Activated CD8-positive, alpha-beta memory T cell treated with anti-CD3 and anti-CD28 coated beads, Interleukin-2, amount 10 ng/mL, durations not matched to agents 7 days and 5 days (primary cell): ENCODE measurements at regions not wholly inside any gene's neighbourhood (a gene's known extent, or its start where the extent isn't known, plus 50 kb on each side); places are given as distances from the start of the nearest gene placed in this dataset.
"Not testable (repeated sequence)": the region's sequence is repeated elsewhere in the genome, so short reads cannot be mapped to it uniquely, and the experiment has no call there.

Experiments
- ATAC-seq: fragments of 150-1000 bp; cut with Tn5 transposase; one replicate; pipeline ENCODE4 v1.10.0; 2021; ENCODE audit warnings: moderate library complexity
- CTCF ChIA-PET: fragments of 350-600 bp; sonication (Branson Sonifier 250); formaldehyde crosslinking; loops from one replicate; lab custom pipeline; 2021; ENCODE audit warnings: antibody characterized with exemption; lab: Charles Lee
- DNase-seq: peaks from one replicate; pipeline ENCODE4 v3.0.0-alpha.2; 2020
- H3K27ac Mint-ChIP-seq: one replicate; pipeline ENCODE4 v1.8.0; 2021; ENCODE audit warnings: mild to moderate bottlenecking, mixed read lengths
- H3K27me3 Mint-ChIP-seq: one replicate; pipeline ENCODE4 v1.8.0; 2021; ENCODE audit warnings: mixed read lengths
- H3K36me3 Mint-ChIP-seq: one replicate; pipeline ENCODE4 v1.8.0; 2021; ENCODE audit warnings: mild to moderate bottlenecking, mixed read lengths
- H3K4me1 Mint-ChIP-seq: one replicate; pipeline ENCODE4 v1.8.0; 2021; ENCODE audit warnings: mixed read lengths
- H3K4me3 Mint-ChIP-seq: one replicate; pipeline ENCODE4 v1.8.0; 2021; ENCODE audit warnings: mild to moderate bottlenecking, moderate library complexity, mixed read lengths
- H3K9me3 Mint-ChIP-seq: one replicate; pipeline ENCODE4 v1.8.0; 2022; ENCODE audit warnings: low read depth, mixed read lengths

DNA sequence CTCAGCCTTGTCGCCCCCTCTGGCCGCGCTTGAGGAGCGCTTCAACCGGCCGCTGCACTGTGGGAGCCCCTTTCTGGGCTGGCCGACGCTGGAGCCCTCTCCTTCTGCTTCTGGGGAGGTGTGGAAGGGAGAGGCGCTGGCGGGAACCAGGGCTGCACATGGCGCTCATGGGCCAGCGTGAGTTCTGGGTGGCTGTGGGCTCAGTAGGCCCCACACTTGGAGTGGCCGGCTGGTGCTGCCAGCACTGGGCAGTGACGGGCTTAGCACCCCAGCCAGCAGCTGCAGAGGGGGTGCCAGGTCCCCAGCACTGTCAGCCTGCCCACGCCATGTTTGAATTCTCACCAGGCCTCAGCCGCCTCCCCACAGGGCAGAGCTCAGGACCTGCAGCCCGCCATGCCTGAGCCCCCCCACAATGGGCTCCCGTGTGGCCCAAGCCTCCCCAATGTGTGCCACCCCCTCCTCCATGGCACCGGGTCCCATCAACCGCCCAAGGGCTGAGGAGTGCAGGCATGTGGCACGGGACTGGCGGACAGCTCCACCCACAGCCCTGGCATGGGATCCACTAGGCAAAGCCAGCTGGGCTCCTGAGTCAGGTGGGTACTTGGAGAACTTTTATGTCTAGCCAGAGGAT is 615.2 kb downstream of the TRIML1 start:
- H3K27me3 Mint-ChIP-seq, result no peaks in the 10 kb centered on the region
- no peak for DNase-seq
- no peak overlapping the region for H3K4me3 Mint-ChIP-seq
- no peak for ATAC-seq
- H3K27ac Mint-ChIP-seq, result no peak overlapping the region
- H3K36me3 Mint-ChIP-seq, result peaks cover 2% of the 10 kb centered on the region
- CTCF ChIA-PET, result no interaction called here
- no peaks in the 10 kb centered on the region for H3K4me1 Mint-ChIP-seq
- H3K9me3 Mint-ChIP-seq, result peaks cover 22% of the 10 kb centered on the region

DNA sequence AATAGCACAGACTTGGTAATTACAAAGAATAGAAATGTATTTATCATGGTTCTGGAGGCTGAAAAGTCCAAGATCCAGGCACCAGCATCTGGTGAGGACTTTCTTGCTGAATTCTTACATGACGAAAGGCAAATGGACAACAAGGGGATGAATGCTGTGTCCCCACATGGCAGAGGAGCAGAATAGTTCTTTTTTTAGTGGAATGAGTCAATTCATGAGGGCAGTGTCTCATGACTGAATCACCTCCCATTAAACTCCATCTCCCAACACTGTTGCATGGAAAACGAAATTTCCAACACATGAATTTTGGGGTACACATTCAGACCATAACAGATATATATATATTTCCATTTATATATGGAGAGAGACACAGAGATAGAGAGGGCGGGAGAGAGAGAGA is 628.3 kb downstream of the TRIML1 start:
- H3K4me3 Mint-ChIP-seq, result no peak overlapping the region
- CTCF ChIA-PET, result no interaction called here
- no peaks in the 10 kb centered on the region for H3K27me3 Mint-ChIP-seq
- ATAC-seq, result no peak
- no peak overlapping the region for H3K27ac Mint-ChIP-seq
- no peaks in the 10 kb centered on the region for H3K4me1 Mint-ChIP-seq
- DNase-seq, result no peak
- peaks cover 15% of the 10 kb centered on the region for H3K9me3 Mint-ChIP-seq
- no peaks in the 10 kb centered on the region for H3K36me3 Mint-ChIP-seq

DNA sequence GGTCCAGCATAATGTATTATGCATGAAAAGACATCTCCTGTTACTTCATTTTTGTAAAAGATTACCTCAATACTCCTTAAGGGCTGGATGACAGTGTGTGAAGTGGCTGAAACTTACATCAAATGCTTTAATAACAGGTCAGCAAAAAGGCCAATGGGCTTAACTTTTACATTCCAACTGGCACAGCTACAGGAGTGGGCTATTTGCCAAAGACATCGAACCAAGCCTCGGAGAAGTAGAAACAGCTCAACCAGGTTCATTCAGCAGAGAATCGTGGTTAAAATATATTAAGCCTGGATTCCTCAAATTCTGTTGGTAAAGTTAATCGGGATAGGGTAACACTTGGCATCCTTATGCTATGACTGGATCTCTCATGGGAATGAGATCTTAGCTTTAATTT is 639.7 kb downstream of the TRIML1 start:
- Mint-ChIP-seq H3K36me3 (no peaks in the 10 kb centered on the region), H3K4me3 (no peak overlapping the region), H3K27me3 (no peaks in the 10 kb centered on the region), H3K4me1 (no peaks in the 10 kb centered on the region), H3K9me3 (peaks cover 8% of the 10 kb centered on the region), H3K27ac (no peak overlapping the region)
- ATAC-seq, result no peak
- no peak for DNase-seq
- CTCF ChIA-PET, result no interaction called here

DNA sequence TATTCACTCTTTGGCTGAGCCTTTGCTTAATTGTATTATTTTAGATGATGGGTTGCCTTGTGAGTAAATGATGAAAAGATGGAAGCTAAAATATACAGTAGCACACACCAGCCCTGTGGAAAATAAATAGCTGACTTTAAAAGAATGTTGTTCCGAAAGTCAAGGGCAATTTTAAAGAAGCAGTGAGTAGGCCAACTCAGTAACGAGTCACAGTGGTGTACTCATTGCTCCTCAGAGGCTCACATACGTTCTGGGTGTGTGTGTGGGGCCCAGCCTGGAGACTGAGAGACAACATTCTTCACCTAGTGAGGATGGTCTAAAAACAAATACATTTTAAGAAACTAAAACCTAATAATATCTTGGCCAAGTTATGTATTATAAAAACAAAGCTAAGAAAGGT is 640.3 kb downstream of the TRIML1 start:
- no peak for ATAC-seq
- CTCF ChIA-PET, result no interaction called here

DNA sequence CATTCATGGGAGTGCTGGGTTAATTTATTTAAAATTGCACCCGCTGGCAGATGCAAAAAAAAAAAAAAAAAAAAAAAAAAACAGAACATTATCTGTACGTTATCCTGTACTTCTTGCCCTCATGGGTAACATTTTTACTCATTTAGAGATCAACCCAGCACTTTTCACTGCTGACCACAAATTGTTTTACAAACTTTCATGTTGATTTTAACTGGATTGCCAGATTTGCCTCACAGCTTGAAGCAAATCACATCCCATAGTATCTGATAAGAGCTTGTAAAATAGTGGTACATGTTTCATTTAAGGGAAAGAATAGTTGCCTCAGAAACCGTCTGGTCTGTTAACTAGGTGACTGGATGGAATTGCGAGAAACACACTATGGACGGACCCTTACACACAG is 640.8 kb downstream of the TRIML1 start:
- H3K9me3 Mint-ChIP-seq, result peaks cover 6% of the 10 kb centered on the region
- ATAC-seq, result no peak
- H3K4me3 Mint-ChIP-seq, result no peak overlapping the region
- DNase-seq, result no peak
- no peaks in the 10 kb centered on the region for H3K4me1 Mint-ChIP-seq
- H3K36me3 Mint-ChIP-seq, result no peaks in the 10 kb centered on the region
- H3K27me3 Mint-ChIP-seq, result no peaks in the 10 kb centered on the region
- CTCF ChIA-PET, result interaction anchor here (0.6 kb wide), 1 partner anchor 886 kb away, joined by 3 read pairs; no protein-coding TSS in a partner anchor
- no peak overlapping the region for H3K27ac Mint-ChIP-seq

More for the DNA sequence above, 640.3 kb downstream of the TRIML1 start:
- Mint-ChIP-seq H3K36me3 (no peaks in the 10 kb centered on the region), H3K27me3 (no peaks in the 10 kb centered on the region), H3K27ac (no peak overlapping the region), H3K9me3 (peaks cover 8% of the 10 kb centered on the region), H3K4me3 (no peak overlapping the region), H3K4me1 (no peaks in the 10 kb centered on the region)
- no peak for DNase-seq

DNA sequence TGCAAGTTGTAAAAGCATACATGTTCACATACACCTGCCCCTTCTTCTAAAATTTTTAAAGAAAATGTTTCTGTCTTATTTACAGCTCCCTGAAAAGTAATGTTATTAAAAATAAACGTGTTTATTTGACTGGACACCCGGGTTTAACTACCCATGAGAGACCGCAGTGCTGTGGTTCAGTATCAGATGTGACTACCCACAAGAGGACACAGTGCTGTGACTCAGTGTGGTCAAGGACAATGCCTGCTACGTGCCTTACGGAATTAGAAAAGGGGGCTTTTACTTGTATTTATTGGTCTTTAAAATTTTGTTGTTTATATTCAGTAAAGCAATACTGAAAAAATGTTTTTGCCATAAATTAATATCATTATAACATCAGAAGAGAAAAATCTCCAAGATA is 641.4 kb downstream of the TRIML1 start:
- no peak overlapping the region for H3K27ac Mint-ChIP-seq
- CTCF ChIA-PET, result interaction anchor here (0.6 kb wide), 1 partner anchor 886 kb away, joined by 3 read pairs; no protein-coding TSS in a partner anchor
- ATAC-seq (no peak), DNase-seq (no peak)
- H3K9me3 Mint-ChIP-seq, result peaks cover 8% of the 10 kb centered on the region
- no peaks in the 10 kb centered on the region for H3K4me1 Mint-ChIP-seq
- H3K36me3 Mint-ChIP-seq, result no peaks in the 10 kb centered on the region
- H3K4me3 Mint-ChIP-seq, result no peak overlapping the region
- no peaks in the 10 kb centered on the region for H3K27me3 Mint-ChIP-seq

DNA sequence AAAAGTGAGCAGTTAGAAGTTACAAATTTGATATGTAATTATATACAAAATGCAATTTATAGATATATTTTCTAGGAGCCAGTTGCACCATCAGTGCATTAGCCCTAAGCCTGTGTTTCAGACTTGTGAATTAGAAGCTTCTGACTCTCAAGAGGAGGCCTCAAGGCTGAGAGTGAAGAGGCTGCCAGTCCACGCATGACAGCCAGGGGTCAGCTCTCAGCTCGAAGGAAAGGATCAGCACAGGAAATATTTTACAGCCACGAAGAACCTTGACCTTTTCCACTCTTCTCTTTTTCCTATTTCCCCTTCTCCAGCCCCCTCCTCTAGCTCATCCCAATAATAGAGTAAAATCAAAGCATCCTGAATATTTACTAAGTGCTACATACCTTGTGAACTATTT is 642.4 kb downstream of the TRIML1 start:
- no peak for ATAC-seq
- Mint-ChIP-seq H3K9me3 (peaks cover 7% of the 10 kb centered on the region), H3K4me3 (no peak overlapping the region), H3K4me1 (no peaks in the 10 kb centered on the region), H3K27me3 (no peaks in the 10 kb centered on the region), H3K36me3 (no peaks in the 10 kb centered on the region), H3K27ac (no peak overlapping the region)
- CTCF ChIA-PET, result no interaction called here
- DNase-seq, result no peak

DNA sequence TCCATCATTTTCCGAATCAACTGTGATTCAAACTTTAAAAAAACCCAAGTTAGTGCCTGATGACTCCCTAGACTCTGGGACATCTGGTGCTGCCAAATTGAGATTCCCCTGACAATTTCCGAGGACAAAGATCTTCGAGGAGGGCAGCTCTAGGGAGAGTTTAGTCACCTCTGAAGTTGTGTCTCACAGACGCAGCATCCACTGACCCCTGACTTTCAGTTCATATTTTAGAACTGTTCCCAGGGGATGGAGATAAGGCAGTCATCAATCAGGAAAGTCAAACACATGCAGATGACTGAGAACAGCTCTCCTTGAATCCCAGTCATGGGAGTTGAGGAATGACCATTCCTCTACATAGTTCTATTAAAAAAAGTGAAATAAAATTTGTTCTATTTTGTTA is 643.9 kb downstream of the TRIML1 start:
- Mint-ChIP-seq H3K27me3 (no peaks in the 10 kb centered on the region), H3K4me1 (no peaks in the 10 kb centered on the region), H3K9me3 (peaks cover 7% of the 10 kb centered on the region), H3K27ac (no peak overlapping the region), H3K36me3 (no peaks in the 10 kb centered on the region), H3K4me3 (no peak overlapping the region)
- CTCF ChIA-PET, result no interaction called here
- ATAC-seq, result no peak
- no peak for DNase-seq

DNA sequence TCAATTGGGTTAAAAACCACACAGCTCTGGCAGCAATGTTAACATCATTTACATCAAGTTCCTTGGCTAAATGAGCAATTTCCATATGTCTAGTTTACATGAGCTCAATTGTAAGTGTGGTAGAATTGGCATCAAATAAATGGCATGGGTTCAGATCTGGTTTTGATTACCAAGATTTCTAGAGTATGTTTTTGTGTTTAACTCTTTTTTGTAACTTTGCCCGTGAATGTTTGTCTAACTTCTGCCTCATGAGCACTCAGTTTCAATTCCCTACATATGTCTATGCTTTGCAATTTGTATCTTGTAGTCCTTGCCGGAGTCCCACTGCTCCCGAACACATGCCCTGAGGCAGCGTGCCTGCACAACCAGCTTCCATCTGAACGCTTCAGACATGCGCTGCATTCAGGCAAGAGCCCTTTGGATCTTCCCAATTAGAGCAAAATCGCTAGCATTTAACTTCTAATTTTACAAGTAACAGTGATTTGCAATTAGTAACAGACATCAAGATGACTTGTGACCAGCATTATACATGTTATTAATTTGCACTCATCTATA is 644.4 kb downstream of the TRIML1 start:
- Mint-ChIP-seq H3K27me3 (no peaks in the 10 kb centered on the region), H3K36me3 (no peaks in the 10 kb centered on the region), H3K4me3 (no peak overlapping the region), H3K4me1 (no peaks in the 10 kb centered on the region), H3K9me3 (peaks cover 7% of the 10 kb centered on the region), H3K27ac (no peak overlapping the region)
- DNase-seq (no peak), ATAC-seq (no peak)
- CTCF ChIA-PET, result no interaction called here

DNA sequence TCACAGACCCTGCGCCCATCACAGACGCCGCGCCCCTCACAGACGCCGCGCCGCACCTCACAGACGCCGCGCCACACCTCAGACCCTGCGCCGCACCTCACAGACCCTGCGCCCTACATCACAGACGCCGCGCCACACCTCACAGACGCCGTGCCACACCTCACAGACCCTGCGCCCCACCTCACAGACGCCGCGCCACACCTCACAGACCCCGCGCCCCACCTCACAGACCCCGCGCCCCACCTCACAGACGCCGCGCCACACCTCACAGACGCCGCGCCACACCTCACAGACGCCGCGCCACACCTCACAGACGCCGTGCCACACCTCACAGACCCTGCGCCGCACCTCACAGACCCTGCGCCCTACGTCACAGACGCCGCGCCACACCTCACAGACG is 657.4 kb downstream of the TRIML1 start:
- H3K4me1 Mint-ChIP-seq, H3K36me3 Mint-ChIP-seq, DNase-seq, H3K27me3 Mint-ChIP-seq, H3K4me3 Mint-ChIP-seq, H3K27ac Mint-ChIP-seq, CTCF ChIA-PET, ATAC-seq: not testable (repeated sequence)
- peaks cover 12% of the 10 kb centered on the region for H3K9me3 Mint-ChIP-seq

DNA sequence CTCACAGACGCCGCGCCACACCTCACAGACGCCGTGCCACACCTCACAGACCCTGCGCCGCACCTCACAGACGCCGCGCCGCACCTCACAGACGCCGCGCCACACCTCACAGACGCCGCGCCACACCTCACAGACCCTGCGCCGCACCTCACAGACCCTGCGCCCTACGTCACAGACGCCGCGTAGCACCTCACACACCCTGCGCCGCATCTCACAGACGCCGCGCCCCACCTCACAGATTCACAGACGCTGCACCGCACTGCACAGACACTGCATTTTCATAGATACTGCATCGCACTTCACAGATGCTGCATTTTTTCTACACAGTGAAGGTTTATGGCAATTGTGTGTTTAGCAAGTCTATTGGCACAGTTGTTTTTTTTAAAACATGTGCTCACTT is 657.8 kb downstream of the TRIML1 start:
- H3K27me3 Mint-ChIP-seq, H3K36me3 Mint-ChIP-seq, CTCF ChIA-PET, H3K4me3 Mint-ChIP-seq, ATAC-seq, H3K27ac Mint-ChIP-seq, DNase-seq, H3K4me1 Mint-ChIP-seq: not testable (repeated sequence)
- peaks cover 12% of the 10 kb centered on the region for H3K9me3 Mint-ChIP-seq

DNA sequence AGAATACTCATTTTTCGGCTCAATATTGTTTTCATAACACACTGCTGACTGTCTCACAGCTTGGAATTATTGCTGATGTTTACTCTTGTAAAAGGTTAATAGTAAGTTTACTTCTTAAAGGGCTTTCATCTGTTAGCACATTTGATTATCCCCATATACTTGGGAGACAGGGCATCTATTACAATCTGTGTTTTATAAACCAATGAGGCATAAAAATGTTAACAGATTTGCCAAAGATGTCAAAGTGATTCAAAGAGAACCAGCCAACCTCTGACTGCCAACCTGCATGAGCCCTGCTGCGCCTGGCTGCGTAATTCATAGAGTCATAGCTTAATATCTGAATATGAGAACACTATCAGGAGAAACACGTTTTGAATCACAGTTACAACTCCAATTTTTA is 665.6 kb downstream of the TRIML1 start:
- ATAC-seq (no peak), DNase-seq (no peak)
- Mint-ChIP-seq H3K4me3 (no peak overlapping the region), H3K4me1 (no peaks in the 10 kb centered on the region), H3K27me3 (no peaks in the 10 kb centered on the region), H3K36me3 (no peaks in the 10 kb centered on the region), H3K9me3 (peaks cover 7% of the 10 kb centered on the region), H3K27ac (no peak overlapping the region)
- CTCF ChIA-PET, result no interaction called here

DNA sequence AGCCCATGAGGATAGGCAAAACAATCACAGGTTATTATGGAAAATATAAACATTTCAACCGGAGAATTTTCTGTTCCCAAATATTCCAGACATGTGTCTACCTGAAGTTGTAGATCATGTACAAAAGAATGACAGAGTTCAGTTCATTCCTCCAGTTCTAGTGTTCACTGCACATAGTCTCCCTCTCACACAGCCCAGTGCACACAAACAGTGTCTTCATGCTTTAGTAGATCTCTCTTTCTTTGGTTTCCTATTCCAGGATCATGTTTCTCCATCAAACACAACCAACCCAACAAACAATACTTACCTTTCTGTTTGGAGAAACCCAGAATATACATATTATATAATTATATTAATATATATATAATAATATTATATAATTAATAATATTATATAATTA is 671.9 kb downstream of the TRIML1 start:
- no peak overlapping the region for H3K4me3 Mint-ChIP-seq

DNA sequence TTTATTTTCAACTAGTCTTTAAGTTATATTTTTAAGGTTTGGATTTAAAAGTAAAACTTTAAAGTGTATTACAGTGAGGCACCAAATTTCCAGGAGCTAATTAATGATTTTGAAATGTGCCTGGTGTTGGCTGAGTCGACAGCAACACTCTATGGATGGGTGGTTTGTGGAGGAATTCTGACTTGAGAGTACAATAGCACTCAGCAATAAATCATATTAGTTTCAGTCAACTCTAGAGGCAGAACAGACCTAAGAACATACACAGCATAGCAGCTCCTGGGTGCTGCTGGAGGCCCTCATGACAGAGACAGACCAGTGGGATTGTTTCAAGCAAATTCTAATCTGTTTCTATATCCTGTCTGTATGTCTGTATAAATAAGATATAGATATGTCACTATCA is 673.4 kb downstream of the TRIML1 start:
- H3K27me3 Mint-ChIP-seq, result no peaks in the 10 kb centered on the region
- ATAC-seq, result no peak
- H3K4me3 Mint-ChIP-seq, result no peak overlapping the region
- H3K36me3 Mint-ChIP-seq, result no peaks in the 10 kb centered on the region
- H3K27ac Mint-ChIP-seq, result no peak overlapping the region
- peaks cover 4% of the 10 kb centered on the region for H3K9me3 Mint-ChIP-seq
- CTCF ChIA-PET, result no interaction called here
- DNase-seq, result no peak
- H3K4me1 Mint-ChIP-seq, result no peaks in the 10 kb centered on the region

More for the DNA sequence above, 671.9 kb downstream of the TRIML1 start:
- DNase-seq (no peak), ATAC-seq (no peak)
- no peaks in the 10 kb centered on the region for H3K27me3 Mint-ChIP-seq
- H3K9me3 Mint-ChIP-seq, result peaks cover 5% of the 10 kb centered on the region
- H3K27ac Mint-ChIP-seq, result no peak overlapping the region
- no peaks in the 10 kb centered on the region for H3K4me1 Mint-ChIP-seq
- CTCF ChIA-PET, result no interaction called here
- no peaks in the 10 kb centered on the region for H3K36me3 Mint-ChIP-seq
